ENCODE measurements at regions not wholly inside any gene's neighbourhood (a gene's known extent, or its start where the extent isn't known, plus 50 kb on each side); places are given as distances from the start of the nearest gene placed in this dataset.

DNA sequence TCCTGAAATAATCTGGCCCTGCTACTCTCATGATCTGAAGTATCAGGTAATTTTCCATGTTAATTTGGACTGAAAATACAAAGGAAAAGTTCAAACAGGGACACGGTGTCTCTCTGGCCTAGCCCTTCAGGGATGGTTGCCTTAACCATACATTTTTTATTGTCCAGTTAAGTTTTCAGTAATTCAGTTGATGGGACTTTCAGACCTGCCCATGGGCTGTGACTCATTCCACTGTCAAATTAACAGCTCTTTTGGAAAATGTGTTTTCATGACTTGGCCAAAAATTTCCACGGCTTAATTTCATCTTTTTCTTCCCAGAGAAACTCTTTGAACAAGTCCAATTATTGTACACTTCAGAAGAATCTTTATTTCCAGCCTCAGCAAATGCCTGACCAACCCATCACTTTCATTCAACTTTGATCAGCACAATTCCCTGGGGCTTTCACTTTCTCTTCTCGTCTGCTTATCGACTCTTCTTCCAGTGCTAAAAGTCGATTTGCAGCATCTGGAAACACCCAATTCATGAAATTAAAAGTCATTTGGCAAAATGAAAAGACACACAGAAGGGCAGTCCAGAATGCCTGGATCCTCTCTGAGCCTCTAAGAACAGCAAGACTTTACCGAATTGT is 293.9 kb downstream of the RAB28 start:
- Histone ChIP-seq H3K4me2 (replicated peaks; ENCODE audit: extremely low read depth, low read length, poor library complexity, severe bottlenecking) (no peak overlapping the region), H3K36me3 (replicated peaks in 1 of 2; ENCODE audit: control insufficient read depth in 1 of 2, insufficient read depth in 2 of 2, low read length in 2 of 2) (no peaks in the 10 kb centered on the region), H3K9ac (ENCODE audit: insufficient read depth, low read length, poor library complexity, severe bottlenecking) (no peak overlapping the region), H3K27me3 (ENCODE audit: control insufficient read depth in 2 of 2, insufficient read depth in 2 of 2, low read length in 2 of 2) (no peaks in the 10 kb centered on the region), H3K9me3 (replicated peaks in 1 of 2; ENCODE audit: control insufficient read depth in 1 of 2, insufficient read depth in 1 of 2, low read length in 2 of 2) (peaks cover 11 to 21% of the 10 kb centered on the region in 2 donors), H3K4me3 (replicated peaks in 1 of 3; ENCODE audit: low read depth in 2 of 3, low read length in 3 of 3) (no peak overlapping the region), H3K4me1 (ENCODE audit: control insufficient read depth in 1 of 2, insufficient read depth in 2 of 2, low read length in 2 of 2) (no peaks in the 10 kb centered on the region), H4K20me1 (ENCODE audit: insufficient read depth, low read length) (no peaks in the 10 kb centered on the region), H3K79me2 (ENCODE audit: insufficient read depth, low read length) (no peaks in the 10 kb centered on the region), H3K27ac (ENCODE audit: low read depth in 1 of 2, low read length in 2 of 2) (no peak overlapping the region), H2AFZ (ENCODE audit: insufficient read depth, low read depth, low read length, poor library complexity, severe bottlenecking) (no peak overlapping the region)
- intact Hi-C loops (cut with micrococcal nuclease) = no loop called here
- no peak for DNase-seq
- no peaks in the 10 kb centered on the region for H3K36me3 Mint-ChIP-seq
- WGBS (ENCODE audit: insufficient coverage) = 97% methylated on average over 5 of the region's 6 CpGs
- H3K4me1 Mint-ChIP-seq = no peaks in the 10 kb centered on the region
- TF ChIP-seq CTCF (IDR thresholded peaks at IDR 0.05) = no peak
- peaks cover 8 to 20% (median 10%) of the 10 kb centered on the region in 7 donors for H3K9me3 Mint-ChIP-seq
- H3K4me3 Mint-ChIP-seq = no peak overlapping the region
- H3K27ac Mint-ChIP-seq = no peak overlapping the region
- no peaks in the 10 kb centered on the region for H3K27me3 Mint-ChIP-seq (ENCODE audit: low read depth in 3 of 3)

- H3K27me3 Mint-ChIP-seq (ENCODE audit: low read depth in 3 of 3) = no peaks in the 10 kb centered on the region
- H3K4me3 ChIP-seq (replicated peaks in 1 of 3; ENCODE audit: low read depth in 2 of 3, low read length in 3 of 3) = no peak overlapping the region
- no peak for DNase-seq
- intact Hi-C loops (cut with micrococcal nuclease) = no loop called here
- H3K4me1 Mint-ChIP-seq = no peaks in the 10 kb centered on the region
- no peak overlapping the region for H3K4me2 ChIP-seq (replicated peaks; ENCODE audit: extremely low read depth, low read length, poor library complexity, severe bottlenecking)
- H3K9me3 Mint-ChIP-seq = peaks cover 3 to 14% (median 7%) of the 10 kb centered on the region in 7 donors
- H3K27me3 ChIP-seq (ENCODE audit: control insufficient read depth in 2 of 2, insufficient read depth in 2 of 2, low read length in 2 of 2) = no peaks in the 10 kb centered on the region
- no peaks in the 10 kb centered on the region for H4K20me1 ChIP-seq (ENCODE audit: insufficient read depth, low read length)
- no peaks in the 10 kb centered on the region for H3K36me3 Mint-ChIP-seq
- H3K4me1 ChIP-seq (ENCODE audit: control insufficient read depth in 1 of 2, insufficient read depth in 2 of 2, low read length in 2 of 2) = no peaks in the 10 kb centered on the region
- no peaks in the 10 kb centered on the region for H3K79me2 ChIP-seq (ENCODE audit: insufficient read depth, low read length)
- H3K9me3 ChIP-seq (replicated peaks in 1 of 2; ENCODE audit: control insufficient read depth in 1 of 2, insufficient read depth in 1 of 2, low read length in 2 of 2) = peaks cover 2 to 14% of the 10 kb centered on the region in 2 donors
- H3K27ac Mint-ChIP-seq = no peak overlapping the region
- H3K27ac ChIP-seq (ENCODE audit: low read depth in 1 of 2, low read length in 2 of 2) = no peak overlapping the region
- TF ChIP-seq CTCF (IDR thresholded peaks at IDR 0.05) = no peak
- no peak overlapping the region for H3K9ac ChIP-seq (ENCODE audit: insufficient read depth, low read length, poor library complexity, severe bottlenecking)
- no peaks in the 10 kb centered on the region for H3K36me3 ChIP-seq (replicated peaks in 1 of 2; ENCODE audit: control insufficient read depth in 1 of 2, insufficient read depth in 2 of 2, low read length in 2 of 2)
- no peak overlapping the region for H3K4me3 Mint-ChIP-seq
- no CpG with 5 or more reads among the region's 2 CpGs for WGBS (ENCODE audit: insufficient coverage)
- H2AFZ ChIP-seq (ENCODE audit: insufficient read depth, low read depth, low read length, poor library complexity, severe bottlenecking) = no peak overlapping the region
Measured at GRCh38 chr4:13184199-13184598, 299.9 kb downstream of the RAB28 start.
